Peyer's patch (tissue), 4 donors: ENCODE measurements at regions not wholly inside any gene's neighbourhood (a gene's known extent, or its start where the extent isn't known, plus 50 kb on each side); places are given as distances from the start of the nearest gene placed in this dataset.
A peak's percentile ranks its signal among the peaks of the same experiment; 100 is the strongest.

Experiments
- DNase-seq, 3 donors: peaks; one replicate each; pipeline ENCODE4 v3.0.0-alpha.2; 2017 to 2019
- H3K27ac ChIP-seq, 4 donors: fragments of 200-600 bp; sonication (generic); one replicate each; pipeline ENCODE4 v1.5.1; 2016 to 2019
- H3K27me3 ChIP-seq, 2 donors: fragments of 200-600 bp; sonication (generic); one replicate each; pipeline ENCODE4 v1.5.1; 2019
- H3K36me3 ChIP-seq, 3 donors: fragments of 200-600 bp; sonication (generic); one replicate each; pipeline ENCODE4 v1.5.1; 2016 to 2019
- H3K4me1 ChIP-seq, 4 donors: fragments of 200-600 bp; sonication (generic); one replicate each; pipeline ENCODE4 v1.5.1; 2016 to 2019
- H3K4me3 ChIP-seq, 4 donors: fragments of 200-600 bp; sonication (generic); 1 replicate in 3 of 4; 2 replicates in 1 of 4; pipeline ENCODE4 v1.5.1; 2016 to 2019; ENCODE audit warnings: mild to moderate bottlenecking in 1 of 4
- H3K9me3 ChIP-seq, 4 donors: fragments of 200-600 bp; sonication (generic); one replicate each; pipeline ENCODE4 v1.5.1; 2016 to 2019; ENCODE audit warnings: mild to moderate bottlenecking in 1 of 4
- POLR2A ChIP-seq, 2 donors: fragments of 450-650 bp; IDR thresholded peaks; one replicate each; pipeline ENCODE4 v1.5.1; 2017; ENCODE audit warnings: antibody characterized with exemption in 2 of 2, mild to moderate bottlenecking in 2 of 2, moderate library complexity in 2 of 2
- TF ChIP-seq, protein P1 (sequence below), 6 experiments: fragments of 450-650 bp in 4 of 6; fragments of 200-600 bp in 2 of 6; sonication (generic) in 1 of 6; IDR thresholded peaks; one replicate each; pipeline ENCODE4 v1.5.1; 2017 to 2019; ENCODE audit warnings: antibody characterized with exemption in 6 of 6, mild to moderate bottlenecking in 3 of 6, moderate library complexity in 1 of 6

DNA sequence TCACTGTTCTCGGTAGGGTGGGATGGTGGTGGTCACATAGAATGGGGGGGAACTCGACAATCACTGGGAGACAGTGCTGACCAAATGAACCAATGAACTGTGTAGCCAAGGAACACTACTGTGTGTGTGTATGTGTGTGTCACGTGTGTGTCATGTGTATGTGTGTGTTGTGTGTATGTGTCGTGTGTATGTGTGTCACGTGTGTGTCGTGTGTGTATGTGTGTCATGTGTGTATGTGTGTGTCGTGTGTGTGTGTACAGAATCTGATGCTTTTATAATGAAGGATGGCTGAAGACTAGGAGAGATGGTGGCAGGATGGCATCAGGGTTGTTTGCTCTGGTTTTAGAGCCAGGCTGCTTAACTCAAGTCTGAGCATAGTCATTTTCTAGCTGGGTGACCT is 99.1 kb upstream of the DUSP22 start:
- Histone ChIP-seq H3K36me3 (no peaks in the 10 kb centered on the region), H3K4me1 (peaks cover 0 to 10% (median 7%) of the 10 kb centered on the region in 4 donors), H3K9me3 (no peaks in the 10 kb centered on the region), H3K27ac (no peak overlapping the region), H3K4me3 (no peak overlapping the region), H3K27me3 (no peaks in the 10 kb centered on the region)
- TF ChIP-seq POLR2A (IDR thresholded peaks at IDR 0.05): no peak
- TF ChIP-seq, protein P1, sequence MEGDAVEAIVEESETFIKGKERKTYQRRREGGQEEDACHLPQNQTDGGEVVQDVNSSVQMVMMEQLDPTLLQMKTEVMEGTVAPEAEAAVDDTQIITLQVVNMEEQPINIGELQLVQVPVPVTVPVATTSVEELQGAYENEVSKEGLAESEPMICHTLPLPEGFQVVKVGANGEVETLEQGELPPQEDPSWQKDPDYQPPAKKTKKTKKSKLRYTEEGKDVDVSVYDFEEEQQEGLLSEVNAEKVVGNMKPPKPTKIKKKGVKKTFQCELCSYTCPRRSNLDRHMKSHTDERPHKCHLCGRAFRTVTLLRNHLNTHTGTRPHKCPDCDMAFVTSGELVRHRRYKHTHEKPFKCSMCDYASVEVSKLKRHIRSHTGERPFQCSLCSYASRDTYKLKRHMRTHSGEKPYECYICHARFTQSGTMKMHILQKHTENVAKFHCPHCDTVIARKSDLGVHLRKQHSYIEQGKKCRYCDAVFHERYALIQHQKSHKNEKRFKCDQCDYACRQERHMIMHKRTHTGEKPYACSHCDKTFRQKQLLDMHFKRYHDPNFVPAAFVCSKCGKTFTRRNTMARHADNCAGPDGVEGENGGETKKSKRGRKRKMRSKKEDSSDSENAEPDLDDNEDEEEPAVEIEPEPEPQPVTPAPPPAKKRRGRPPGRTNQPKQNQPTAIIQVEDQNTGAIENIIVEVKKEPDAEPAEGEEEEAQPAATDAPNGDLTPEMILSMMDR (IDR thresholded peaks at IDR 0.05): no peak
- DNase-seq: no peak

DNA sequence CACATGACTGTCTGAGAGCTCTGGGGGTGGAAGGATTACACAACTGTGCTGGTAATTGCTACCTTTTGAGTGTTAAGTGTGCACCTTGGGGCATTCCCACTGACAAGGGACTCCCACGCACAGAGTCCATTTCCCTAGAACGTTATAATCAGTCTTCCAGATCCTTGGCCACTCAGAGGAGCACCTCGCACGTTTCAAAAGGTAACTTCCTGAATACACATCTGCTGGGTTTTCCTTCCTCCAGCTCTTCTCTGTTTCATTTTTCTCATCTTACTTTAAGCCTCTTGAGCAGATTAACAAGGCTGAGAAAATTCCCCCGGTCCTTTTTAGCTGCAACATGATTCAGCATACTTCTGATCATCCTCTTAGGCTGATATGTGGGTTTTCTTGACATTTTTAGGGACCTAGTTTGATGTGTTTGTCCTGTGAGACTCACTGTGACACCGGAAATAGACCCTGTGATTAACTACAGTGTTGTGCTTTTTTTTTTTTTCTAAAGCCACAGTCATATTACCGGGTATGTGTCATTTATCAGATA is 98.4 kb upstream of the DUSP22 start:
- H3K9me3 ChIP-seq: no peaks in the 10 kb centered on the region
- TF ChIP-seq POLR2A (IDR thresholded peaks at IDR 0.05): no peak
- TF ChIP-seq, protein P1 (IDR thresholded peaks at IDR 0.05): no peak
- H3K36me3 ChIP-seq: no peaks in the 10 kb centered on the region
- no peak for DNase-seq
- peak overlapping the region in 3 of 4 donors; percentile 3 to 43 (median 39) for H3K27ac ChIP-seq
- no peak overlapping the region for H3K4me3 ChIP-seq
- no peaks in the 10 kb centered on the region for H3K27me3 ChIP-seq
- peaks cover 0 to 10% (median 7%) of the 10 kb centered on the region in 4 donors for H3K4me1 ChIP-seq

DNA sequence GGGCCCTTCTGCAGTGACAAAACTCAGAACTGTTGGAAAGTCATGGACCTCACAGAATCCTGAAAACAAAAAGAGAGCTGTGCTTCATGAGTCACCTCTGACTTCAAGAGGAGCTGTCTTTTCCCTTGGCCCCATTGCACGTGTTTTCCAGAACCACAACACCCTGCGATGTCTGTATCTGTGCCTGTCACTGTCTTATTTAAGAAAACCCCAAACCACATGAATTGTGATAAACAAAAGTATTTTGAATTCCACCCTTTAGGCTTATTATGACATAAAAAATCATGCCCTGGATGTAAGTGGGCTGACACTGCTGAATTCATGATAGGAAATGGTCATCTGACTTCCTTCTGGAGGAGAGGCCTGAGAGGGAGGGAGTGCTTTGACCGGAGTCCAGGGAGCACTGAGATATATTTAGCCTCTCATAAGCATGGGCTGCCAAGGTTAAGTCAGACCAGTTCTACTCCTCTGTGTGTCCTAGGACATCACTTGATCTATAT is 96.4 kb upstream of the DUSP22 start:
- H3K4me1 ChIP-seq: peaks cover 0 to 10% (median 7%) of the 10 kb centered on the region in 4 donors
- DNase-seq: no peak
- no peaks in the 10 kb centered on the region for H3K9me3 ChIP-seq
- peak overlapping the region in 1 of 4 donors; percentile 22 for H3K27ac ChIP-seq
- H3K4me3 ChIP-seq: no peak overlapping the region
- no peak for TF ChIP-seq POLR2A (IDR thresholded peaks at IDR 0.05)
- TF ChIP-seq, protein P1 (IDR thresholded peaks at IDR 0.05): no peak
- no peaks in the 10 kb centered on the region for H3K27me3 ChIP-seq
- H3K36me3 ChIP-seq: no peaks in the 10 kb centered on the region

DNA sequence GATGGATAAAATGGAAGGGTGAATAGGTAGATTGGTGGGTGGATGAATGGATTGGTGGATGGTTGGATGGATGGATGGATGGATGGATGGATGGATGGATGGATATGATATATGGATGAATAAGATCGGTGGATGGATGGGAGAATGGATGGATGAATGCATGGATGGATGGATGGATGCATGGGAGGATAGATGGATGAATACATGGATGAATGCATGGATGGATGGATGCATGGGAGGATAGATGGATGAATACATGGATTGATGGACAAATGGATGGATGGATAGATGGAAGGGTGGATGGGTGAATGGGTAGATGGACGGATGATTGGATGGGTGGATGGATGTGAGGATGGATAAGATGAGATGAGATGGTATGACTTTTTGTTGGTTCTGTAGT is 95.7 kb upstream of the DUSP22 start:
- TF ChIP-seq, protein P1 (IDR thresholded peaks at IDR 0.05): no peak
- TF ChIP-seq POLR2A (IDR thresholded peaks at IDR 0.05): no peak
- no peaks in the 10 kb centered on the region for H3K9me3 ChIP-seq
- no peaks in the 10 kb centered on the region for H3K27me3 ChIP-seq
- H3K27ac ChIP-seq: no peak overlapping the region
- peaks cover 0 to 10% (median 7%) of the 10 kb centered on the region in 4 donors for H3K4me1 ChIP-seq
- no peak for DNase-seq
- H3K36me3 ChIP-seq: no peaks in the 10 kb centered on the region
- no peak overlapping the region for H3K4me3 ChIP-seq

DNA sequence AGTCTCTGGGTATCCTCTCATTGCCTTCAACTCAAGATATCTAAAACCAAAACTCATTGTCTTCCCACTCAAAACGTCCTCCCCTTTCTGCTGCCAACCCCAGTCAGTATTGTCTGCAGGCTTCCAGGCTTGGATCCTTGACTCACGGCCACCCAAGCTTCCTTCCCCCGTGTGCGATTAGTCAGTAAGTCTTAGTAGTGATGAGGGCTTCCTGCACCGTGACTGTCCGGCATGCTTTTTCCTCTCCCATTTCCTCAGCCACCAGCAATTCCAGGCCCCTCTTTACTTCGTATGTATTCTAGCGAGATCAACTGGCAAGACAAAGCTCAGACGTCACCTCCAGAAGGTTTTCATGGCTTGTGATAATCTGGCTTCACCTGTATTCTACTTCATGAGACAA is 88.6 kb upstream of the DUSP22 start:
- H3K27ac ChIP-seq: no peak overlapping the region
- no peaks in the 10 kb centered on the region for H3K36me3 ChIP-seq
- no peak overlapping the region for H3K4me3 ChIP-seq
- TF ChIP-seq, protein P1 (IDR thresholded peaks at IDR 0.05): no peak
- TF ChIP-seq POLR2A (IDR thresholded peaks at IDR 0.05): no peak
- no peaks in the 10 kb centered on the region for H3K4me1 ChIP-seq
- H3K27me3 ChIP-seq: no peaks in the 10 kb centered on the region
- no peak for DNase-seq
- no peaks in the 10 kb centered on the region for H3K9me3 ChIP-seq

DNA sequence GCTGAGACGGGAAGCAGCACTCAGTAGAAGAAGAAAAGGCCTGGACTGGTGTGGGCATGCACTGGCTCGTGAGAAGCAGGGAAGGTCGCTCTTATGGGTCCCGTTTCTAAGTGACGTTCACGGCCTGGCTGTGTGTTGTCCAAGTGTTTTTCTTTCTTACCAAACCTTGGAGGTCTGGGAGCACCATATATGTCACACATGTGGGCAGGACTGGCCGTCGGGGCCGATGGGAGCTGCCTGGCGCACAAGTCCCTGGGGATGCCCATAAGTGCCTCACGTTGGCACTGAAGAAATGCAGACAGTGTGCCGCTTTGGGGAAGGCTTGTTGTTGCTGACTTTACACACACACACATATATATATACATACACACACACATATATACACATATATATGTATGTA is 86.0 kb upstream of the DUSP22 start:
- H3K9me3 ChIP-seq: no peaks in the 10 kb centered on the region
- DNase-seq: no peak

More for the DNA sequence above, 86.0 kb upstream of the DUSP22 start:
- no peaks in the 10 kb centered on the region for H3K36me3 ChIP-seq
- TF ChIP-seq POLR2A (IDR thresholded peaks at IDR 0.05): no peak
- TF ChIP-seq, protein P1 (IDR thresholded peaks at IDR 0.05): no peak
- H3K27ac ChIP-seq: no peak overlapping the region
- no peak overlapping the region for H3K4me3 ChIP-seq
- no peaks in the 10 kb centered on the region for H3K27me3 ChIP-seq
- H3K4me1 ChIP-seq: no peaks in the 10 kb centered on the region
